Epidermal melanocyte (primary cell): ENCODE measurements at regions not wholly inside any gene's neighbourhood (a gene's known extent, or its start where the extent isn't known, plus 50 kb on each side); places are given as distances from the start of the nearest gene placed in this dataset.

Source experiments
- DNase-seq: peaks from one replicate; pipeline ENCODE4 v3.0.0; 2011; ENCODE audit warnings: low spot score; ENCODE audit not compliant: insufficient read length

GRCh38 chr1:103854279-103854678 is 104.6 kb downstream of the AMY1C start:
- DNase-seq, result no peak

GRCh38 chr1:103859721-103860120 is 110.0 kb downstream of the AMY1C start:
- no peak for DNase-seq

GRCh38 chr1:103898576-103899345 is 149.1 kb downstream of the AMY1C start:
- DNase-seq, result no peak

GRCh38 chr1:103900005-103900404 is 150.3 kb downstream of the AMY1C start:
- no peak for DNase-seq

- no peak for DNase-seq
These were observed 151.4 kb downstream of the AMY1C start for GRCh38 chr1:103901072-103901471.

GRCh38 chr1:103905363-103905762 is 155.7 kb downstream of the AMY1C start:
- no peak for DNase-seq

- no peak for DNase-seq
These were observed 161.8 kb downstream of the AMY1C start for GRCh38 chr1:103911450-103911849.

GRCh38 chr1:103917795-103918194 is 168.1 kb downstream of the AMY1C start:
- no peak for DNase-seq

GRCh38 chr1:103931891-103932290 is 182.2 kb downstream of the AMY1C start:
- no peak for DNase-seq

GRCh38 chr1:103937763-103938357 is 188.2 kb downstream of the AMY1C start:
- no peak for DNase-seq

- no peak for DNase-seq
These were observed 191.4 kb downstream of the AMY1C start for GRCh38 chr1:103941086-103941485.

GRCh38 chr1:103942029-103942428 is 192.3 kb downstream of the AMY1C start:
- no peak for DNase-seq

GRCh38 chr1:103945774-103946173 is 196.1 kb downstream of the AMY1C start:
- no peak for DNase-seq

- DNase-seq, result no peak
These were observed 198.8 kb downstream of the AMY1C start for GRCh38 chr1:103948526-103948925.

- no peak for DNase-seq
These were observed 200.1 kb downstream of the AMY1C start for GRCh38 chr1:103949779-103950178.

GRCh38 chr1:103953386-103953785 is 203.7 kb downstream of the AMY1C start:
- DNase-seq, result no peak

GRCh38 chr1:103958699-103959098 is 209.0 kb downstream of the AMY1C start:
- no peak for DNase-seq

- no peak for DNase-seq
These were observed 209.9 kb downstream of the AMY1C start for GRCh38 chr1:103959565-103959964.

- no peak for DNase-seq
These were observed 210.3 kb downstream of the AMY1C start for GRCh38 chr1:103960045-103960444.

GRCh38 chr1:103960710-103961109 is 211.0 kb downstream of the AMY1C start:
- DNase-seq, result no peak

- no peak for DNase-seq
These were observed 237.1 kb downstream of the AMY1C start for GRCh38 chr1:103986792-103987191.

- no peak for DNase-seq
These were observed 247.9 kb downstream of the AMY1C start for GRCh38 chr1:103997631-103998030.
